Pulmonary artery endothelial cell (primary cell): ENCODE measurements at regions not wholly inside any gene's neighbourhood (a gene's known extent, or its start where the extent isn't known, plus 50 kb on each side); places are given as distances from the start of the nearest gene placed in this dataset.
"Not testable (repeated sequence)": the region's sequence is repeated elsewhere in the genome, so short reads cannot be mapped to it uniquely, and the experiment has no call there.

Experiments
- DNase-seq: peaks from one replicate; pipeline ENCODE4 v3.0.0-alpha.2; 2011; ENCODE audit warnings: low read depth, low spot score

DNA sequence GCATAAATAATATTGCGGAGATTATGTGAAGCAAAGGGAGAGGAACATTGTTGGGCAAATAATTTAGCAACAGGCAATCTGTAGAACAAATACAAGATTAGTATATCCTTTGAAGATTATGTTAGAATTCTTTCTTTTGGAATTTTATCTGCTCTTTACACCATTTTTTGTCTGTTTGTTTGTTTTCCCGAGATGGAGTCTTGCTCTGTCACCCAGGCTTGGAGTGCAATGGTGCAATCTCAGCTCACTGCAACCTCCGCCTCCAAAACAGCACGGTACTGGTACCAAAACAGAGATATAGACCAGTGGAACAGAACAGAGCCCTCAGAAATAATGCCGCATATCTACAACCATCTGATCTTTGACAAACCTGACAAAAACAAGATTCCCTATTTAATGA lies 250.3 kb downstream of the FSIP2 start:
- not testable (repeated sequence) for DNase-seq

GRCh38 chr2:185990861-185991525 lies 252.4 kb downstream of the FSIP2 start:
- DNase-seq, result no peak

DNA sequence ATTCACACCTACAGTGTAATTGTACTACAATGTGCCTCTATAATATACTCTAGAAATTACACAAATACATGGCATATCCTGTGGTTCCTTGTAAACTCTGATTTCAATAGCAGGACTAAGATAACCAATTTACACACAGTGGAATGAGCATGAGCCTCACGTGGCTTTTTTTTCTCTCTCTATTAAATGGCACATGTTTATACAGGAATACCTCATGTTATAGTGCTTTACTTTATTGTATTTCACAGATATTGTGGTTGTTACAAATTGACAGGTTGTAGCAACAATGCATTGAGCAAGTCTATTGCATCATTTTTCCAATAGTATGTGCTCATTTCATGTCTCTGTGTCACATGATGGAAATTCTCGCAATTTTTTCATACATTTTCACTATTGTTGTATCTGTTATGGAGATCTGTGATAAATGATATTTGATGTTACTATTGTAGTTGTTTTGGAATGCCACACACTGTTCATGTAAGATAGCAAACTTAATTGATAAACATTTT lies 260.0 kb downstream of the FSIP2 start:
- DNase-seq, result no peak

DNA sequence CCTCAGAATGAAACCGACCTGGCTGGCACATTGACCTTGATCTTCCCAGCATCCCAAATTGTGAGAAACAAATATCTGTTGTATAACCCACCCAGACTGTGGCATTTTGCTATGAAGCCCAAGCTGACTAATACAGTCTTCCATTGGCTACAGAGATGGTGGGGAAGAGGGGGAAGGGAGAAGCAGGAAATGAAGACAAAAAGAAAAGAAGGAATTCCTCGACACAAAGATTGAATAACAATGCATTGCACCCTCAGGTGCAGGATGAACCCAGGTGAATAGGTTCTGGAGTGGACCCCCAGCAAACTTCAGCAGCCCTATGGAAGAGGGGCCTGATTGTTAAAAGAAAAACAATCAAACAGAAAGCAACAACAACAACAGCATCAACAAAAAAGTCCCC lies 270.7 kb downstream of the FSIP2 start:
- DNase-seq, result no peak

DNA sequence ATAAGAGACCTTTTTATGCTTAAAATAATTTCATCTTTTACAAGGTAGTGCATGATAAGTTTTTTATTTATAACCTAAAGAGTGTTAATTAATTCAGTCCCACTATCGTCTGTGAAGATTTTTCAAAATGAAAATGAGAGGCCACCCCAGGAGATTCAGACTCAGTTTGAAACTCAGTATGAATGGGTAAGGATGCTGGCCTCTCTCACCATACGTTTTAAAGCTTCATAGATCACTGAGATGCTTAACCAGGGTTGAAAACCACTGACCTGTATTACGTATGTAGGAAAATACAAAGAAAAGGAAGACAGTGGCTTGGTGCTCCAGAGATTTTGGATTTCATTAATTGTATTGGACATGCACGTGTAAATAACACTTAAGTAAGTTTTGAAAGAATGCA lies 278.7 kb downstream of the FSIP2 start:
- no peak for DNase-seq

DNA sequence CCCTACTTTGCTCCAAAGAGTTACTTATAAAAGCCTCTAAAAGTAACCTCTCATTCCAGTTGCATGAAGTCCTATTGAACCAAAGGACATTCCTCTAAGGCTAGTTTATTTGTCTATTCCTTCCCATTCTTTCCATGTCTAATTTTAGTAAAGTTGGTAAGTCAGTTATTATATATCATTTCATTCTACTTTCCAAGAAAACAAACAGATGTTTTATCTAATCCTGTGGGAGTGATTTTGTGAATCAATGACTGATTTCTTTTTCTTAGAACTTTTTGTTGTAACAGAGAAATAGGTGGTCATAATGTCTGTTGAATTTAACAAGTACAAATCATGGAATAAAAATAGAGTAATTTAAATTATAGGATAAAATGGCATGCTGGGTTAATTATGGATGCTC lies 286.3 kb downstream of the FSIP2 start:
- DNase-seq, result no peak

DNA sequence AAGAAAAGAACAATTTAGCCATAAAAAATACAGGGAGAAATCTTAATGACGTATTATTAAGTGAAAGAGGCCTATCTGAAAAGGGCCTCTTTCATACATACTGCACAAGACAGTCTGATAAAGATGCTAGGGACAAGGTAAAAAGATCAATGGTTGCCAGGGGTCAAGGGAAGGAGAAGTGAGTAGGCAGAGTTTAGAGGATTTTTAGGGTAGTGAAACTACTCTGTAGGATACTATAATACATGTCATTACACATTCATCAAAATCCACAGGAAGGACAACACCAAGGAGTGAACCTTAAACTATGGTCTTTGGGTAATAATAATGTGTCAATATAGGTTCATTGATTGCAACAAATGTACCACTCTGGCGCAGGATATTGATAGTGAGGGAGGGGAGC lies 289.3 kb downstream of the FSIP2 start:
- DNase-seq, result no peak

DNA sequence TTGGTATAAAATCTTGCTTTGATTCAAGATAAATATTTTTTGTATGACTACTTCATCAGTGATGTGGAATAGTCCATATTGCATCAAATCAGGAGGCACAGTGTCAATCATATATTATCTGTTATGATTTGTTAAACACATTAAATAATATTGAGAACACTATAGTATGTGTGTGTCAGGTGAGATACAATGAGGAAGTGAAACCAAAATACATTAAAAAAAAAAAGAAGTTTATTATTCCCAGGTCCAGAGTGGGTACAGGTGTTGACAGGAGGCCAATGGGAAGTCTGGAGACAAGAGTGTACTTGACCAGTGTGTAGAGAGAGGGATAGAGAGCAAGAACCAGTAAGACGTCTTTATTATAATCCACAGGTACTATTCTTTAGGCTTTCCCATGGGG lies 292.6 kb downstream of the FSIP2 start:
- no peak for DNase-seq

GRCh38 chr2:186032102-186032738 lies 293.6 kb downstream of the FSIP2 start:
- DNase-seq, result no peak

DNA sequence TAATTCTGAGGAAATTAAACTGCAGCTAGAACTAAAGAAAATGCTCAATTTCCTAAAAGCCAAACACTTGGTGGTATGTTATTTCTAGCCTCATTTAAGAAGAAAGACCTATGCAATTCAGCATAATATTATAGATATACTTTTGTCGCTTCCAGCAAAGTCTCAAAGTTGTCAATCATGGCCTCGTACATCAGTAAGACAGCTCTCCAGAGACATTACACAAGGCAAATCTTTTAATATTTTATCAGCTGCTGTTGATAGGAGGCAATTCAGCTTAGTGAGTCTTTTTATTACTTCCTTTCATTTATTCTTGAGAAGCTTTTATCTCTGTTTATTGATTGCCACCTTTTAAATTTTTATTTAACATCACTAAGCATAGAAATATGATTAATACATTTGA lies 294.3 kb downstream of the FSIP2 start:
- DNase-seq, result no peak

DNA sequence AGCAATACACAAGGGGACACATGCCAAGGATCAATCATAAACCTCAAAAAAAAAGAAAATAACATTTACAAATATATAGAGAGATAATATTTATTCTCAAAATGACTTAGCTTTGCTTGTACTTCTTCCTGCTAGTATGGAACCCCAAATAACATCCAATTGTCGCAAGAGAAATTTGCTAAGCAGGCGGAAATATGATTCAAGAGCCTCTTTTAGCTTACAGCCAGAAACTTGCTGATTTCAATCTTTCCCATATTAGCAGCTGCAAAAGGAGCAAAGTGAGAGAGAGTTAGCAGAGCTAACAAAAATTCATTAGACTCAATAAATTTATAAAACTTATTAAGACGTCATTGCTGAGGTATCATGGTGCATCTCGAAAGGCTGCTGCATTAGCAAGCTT lies 294.9 kb downstream of the FSIP2 start:
- no peak for DNase-seq

- no peak for DNase-seq
These were observed 298.4 kb downstream of the FSIP2 start for GRCh38 chr2:186036862-186037449.

GRCh38 chr2:186042207-186043028 lies 303.8 kb downstream of the FSIP2 start:
- no peak for DNase-seq

DNA sequence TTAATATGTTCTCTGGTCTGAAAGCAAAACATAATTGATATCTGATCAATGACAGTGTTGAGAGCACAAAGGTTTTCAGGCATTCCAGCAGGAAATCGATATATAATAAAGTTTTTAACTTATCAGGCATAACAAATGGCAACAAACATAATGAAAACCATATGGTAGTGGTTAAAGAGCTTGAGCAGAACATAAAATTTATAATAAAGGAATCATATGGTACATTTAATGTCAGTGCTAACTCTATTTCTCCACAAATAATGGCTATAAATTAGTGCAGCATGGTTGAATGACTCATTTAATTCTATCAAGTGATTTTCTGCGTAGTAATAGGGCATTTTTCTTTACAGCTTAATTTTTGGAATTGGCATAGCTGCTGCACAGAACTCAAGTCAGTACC lies 306.2 kb downstream of the FSIP2 start:
- DNase-seq, result no peak

DNA sequence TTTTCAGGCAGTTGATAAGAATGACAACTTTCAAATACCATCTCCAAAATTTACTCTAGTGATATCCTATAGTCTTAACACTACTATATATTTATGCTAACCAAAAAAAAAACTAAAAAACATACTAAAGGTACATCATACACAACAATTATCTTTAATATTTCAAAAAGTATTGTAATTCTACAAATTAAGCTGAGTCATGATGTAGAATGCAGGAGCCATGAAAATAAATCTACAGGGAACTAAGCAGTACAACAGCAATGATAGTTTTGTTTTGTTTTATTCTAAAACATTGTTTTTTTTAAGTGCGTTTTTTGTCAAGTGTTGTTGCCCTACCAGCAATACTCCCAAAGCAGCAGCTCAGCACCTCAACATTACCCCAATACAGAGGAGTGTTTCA lies 314.3 kb downstream of the FSIP2 start:
- DNase-seq, result no peak

GRCh38 chr2:186058614-186059013 lies 320.0 kb downstream of the FSIP2 start:
- no peak for DNase-seq

DNA sequence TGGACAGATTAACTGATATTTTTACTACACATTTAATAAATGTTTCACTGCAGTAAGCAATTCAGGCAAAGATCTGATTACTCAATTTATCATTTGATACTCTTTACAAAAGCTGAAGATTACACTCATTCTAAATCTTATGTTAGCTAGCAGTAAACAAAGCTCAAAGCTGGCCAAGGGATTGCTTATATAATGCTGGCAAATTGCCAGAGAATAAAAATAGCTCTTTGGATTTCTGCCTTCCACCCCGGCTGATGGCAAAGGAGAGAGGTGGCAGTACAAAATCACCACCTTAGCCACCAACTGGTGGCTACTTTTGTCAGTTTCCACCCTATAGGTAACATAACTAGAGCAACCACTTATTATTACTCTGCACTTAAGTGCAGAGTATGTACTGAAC lies 320.5 kb downstream of the FSIP2 start:
- no peak for DNase-seq

DNA sequence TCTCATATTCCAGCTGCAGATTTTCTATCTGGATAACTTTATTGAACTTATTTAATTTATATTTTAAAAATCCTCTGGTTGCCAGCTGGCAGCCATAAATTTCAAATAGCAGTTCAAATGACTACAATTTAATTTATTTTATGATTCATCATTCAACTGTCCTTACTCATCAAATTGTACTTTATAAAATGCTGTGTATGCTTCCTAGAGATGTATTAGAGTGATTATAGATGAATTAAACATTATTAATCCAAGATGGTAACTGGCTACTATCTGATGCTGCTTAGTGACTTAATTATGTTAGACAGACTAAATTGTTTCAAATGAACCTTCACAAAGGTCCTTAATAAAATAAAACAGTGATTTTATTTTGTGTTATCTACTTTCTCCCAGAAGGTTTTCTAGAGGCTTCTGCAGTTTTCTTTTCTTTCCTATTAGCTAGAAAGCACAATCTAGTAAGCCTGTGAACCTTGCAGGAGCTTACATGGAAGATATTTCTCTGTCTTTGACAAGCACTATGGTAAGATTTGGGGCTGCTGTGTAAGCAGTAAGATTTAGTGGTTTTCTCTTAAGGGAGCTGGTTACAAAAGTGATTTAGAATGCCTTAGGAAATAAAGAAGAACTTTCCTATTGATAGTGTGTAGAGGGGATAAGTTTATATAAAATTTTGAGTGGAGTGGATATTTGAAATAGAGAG lies 322.3 kb downstream of the FSIP2 start:
- DNase-seq, result no peak

GRCh38 chr2:186064507-186064906 lies 325.9 kb downstream of the FSIP2 start:
- no peak for DNase-seq

GRCh38 chr2:186065491-186065890 lies 326.9 kb downstream of the FSIP2 start:
- DNase-seq, result no peak

DNA sequence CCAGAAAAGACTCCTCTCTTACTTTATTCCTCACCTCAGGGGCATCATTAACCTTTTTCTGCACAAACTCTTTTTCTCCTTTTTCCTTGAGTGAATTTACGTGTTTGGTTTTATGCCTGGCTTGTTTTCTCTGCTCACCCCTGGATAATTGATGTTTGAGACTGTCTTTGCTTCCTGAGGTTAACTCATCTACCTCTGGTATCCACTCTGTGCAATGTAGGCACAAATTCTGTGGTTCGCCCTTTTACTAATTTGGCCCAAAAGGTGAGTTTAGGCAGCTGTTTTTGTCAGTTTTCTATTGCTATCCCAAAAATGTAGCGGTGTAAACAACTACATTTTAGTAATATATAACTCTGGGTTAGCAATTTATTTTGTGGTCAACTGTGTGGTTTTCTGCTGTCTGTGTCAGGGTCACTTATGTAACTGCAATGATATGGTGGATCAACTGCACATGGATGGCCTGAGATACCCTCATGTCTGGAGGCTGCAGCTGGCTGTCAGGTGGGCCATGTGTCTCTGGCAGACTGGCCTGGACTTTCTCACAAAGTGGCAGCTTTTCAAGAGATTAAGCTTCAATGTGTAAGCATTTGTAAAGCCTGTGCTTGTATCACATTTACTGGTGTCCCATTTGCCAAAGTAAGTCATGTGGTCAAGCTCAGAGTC lies 329.7 kb downstream of the FSIP2 start:
- no peak for DNase-seq
